Progenitor cell of endocrine pancreas (in vitro differentiated cells): ENCODE measurements at regions not wholly inside any gene's neighbourhood (a gene's known extent, or its start where the extent isn't known, plus 50 kb on each side); places are given as distances from the start of the nearest gene placed in this dataset.

Experiments used
- DNase-seq: peaks from one replicate; pipeline ENCODE4 v3.0.0; 2021; ENCODE audit warnings: low spot score; ENCODE audit not compliant: unreplicated experiment
- H3K27ac Mint-ChIP-seq: 2 replicates; pipeline ENCODE4 v1.8.0; 2021; ENCODE audit warnings: mild to moderate bottlenecking, moderate library complexity, mixed read lengths
- H3K27me3 Mint-ChIP-seq: 2 replicates; pipeline ENCODE4 v1.8.0; 2021; ENCODE audit warnings: mixed read lengths
- H3K36me3 Mint-ChIP-seq: 2 replicates; pipeline ENCODE4 v1.8.0; 2022; ENCODE audit warnings: mixed read lengths; ENCODE audit not compliant: insufficient read depth
- H3K4me1 Mint-ChIP-seq: 2 replicates; pipeline ENCODE4 v1.8.0; 2021; ENCODE audit warnings: low read depth, mixed read lengths
- H3K4me3 Mint-ChIP-seq: 2 replicates; pipeline ENCODE4 v1.8.0; 2021; ENCODE audit warnings: low read depth, mild to moderate bottlenecking, moderate library complexity, mixed read lengths
- H3K9me3 Mint-ChIP-seq: 2 replicates; pipeline ENCODE4 v1.8.0; 2021; ENCODE audit warnings: low read depth, mixed read lengths
- TF ChIP-seq, protein P1 (sequence below): fragments of 200-600 bp; sonication (generic); IDR thresholded peaks from one replicate; pipeline ENCODE4 v1.5.0; 2021; ENCODE audit warnings: antibody characterized with exemption, mild to moderate bottlenecking; ENCODE audit not compliant: unreplicated experiment

DNA sequence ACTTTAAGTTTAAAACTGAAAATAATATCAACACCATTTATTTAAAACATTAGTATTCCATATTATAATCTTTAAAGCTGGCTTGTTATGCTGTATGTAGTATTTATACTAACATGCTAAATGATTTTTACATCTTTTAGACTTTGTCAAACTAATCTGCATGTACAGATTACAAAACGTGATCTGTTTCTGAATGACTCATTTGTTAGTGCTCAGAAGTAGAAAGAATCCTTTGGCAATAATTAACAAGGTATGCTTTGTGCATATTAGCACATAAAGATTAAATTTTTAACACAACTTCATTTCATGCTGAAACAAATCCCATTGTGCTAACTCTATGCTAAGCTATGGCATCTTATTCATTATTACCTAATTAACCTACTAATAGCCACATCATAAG lies 242.4 kb downstream of the BARHL2 start:
- Mint-ChIP-seq H3K9me3 (no peaks in the 10 kb centered on the region), H3K27me3 (peaks cover 4% of the 10 kb centered on the region), H3K4me3 (no peak overlapping the region), H3K36me3 (no peaks in the 10 kb centered on the region), H3K4me1 (peaks cover 5% of the 10 kb centered on the region), H3K27ac (no peak overlapping the region)
- TF ChIP-seq, protein P1, sequence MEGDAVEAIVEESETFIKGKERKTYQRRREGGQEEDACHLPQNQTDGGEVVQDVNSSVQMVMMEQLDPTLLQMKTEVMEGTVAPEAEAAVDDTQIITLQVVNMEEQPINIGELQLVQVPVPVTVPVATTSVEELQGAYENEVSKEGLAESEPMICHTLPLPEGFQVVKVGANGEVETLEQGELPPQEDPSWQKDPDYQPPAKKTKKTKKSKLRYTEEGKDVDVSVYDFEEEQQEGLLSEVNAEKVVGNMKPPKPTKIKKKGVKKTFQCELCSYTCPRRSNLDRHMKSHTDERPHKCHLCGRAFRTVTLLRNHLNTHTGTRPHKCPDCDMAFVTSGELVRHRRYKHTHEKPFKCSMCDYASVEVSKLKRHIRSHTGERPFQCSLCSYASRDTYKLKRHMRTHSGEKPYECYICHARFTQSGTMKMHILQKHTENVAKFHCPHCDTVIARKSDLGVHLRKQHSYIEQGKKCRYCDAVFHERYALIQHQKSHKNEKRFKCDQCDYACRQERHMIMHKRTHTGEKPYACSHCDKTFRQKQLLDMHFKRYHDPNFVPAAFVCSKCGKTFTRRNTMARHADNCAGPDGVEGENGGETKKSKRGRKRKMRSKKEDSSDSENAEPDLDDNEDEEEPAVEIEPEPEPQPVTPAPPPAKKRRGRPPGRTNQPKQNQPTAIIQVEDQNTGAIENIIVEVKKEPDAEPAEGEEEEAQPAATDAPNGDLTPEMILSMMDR: no peak
- no peak for DNase-seq

DNA sequence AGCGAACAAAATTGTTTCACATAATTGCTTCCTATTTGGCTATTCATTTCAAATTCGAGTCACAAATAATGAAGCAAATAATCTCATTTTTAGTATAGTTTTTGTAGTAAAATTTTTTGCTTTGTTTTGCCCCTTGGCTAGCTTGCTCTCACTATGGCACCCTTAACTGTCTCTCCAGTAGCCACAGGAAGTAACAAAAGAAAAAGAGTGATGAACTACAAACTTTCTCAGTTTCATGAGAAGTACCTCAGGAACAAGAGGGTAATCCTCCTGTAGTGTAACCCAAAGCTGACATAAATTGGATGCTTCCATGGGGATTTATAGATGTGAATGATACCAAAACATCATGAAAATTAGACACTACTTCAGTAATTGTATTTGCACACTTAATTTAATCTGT lies 242.9 kb downstream of the BARHL2 start:
- no peaks in the 10 kb centered on the region for H3K36me3 Mint-ChIP-seq
- no peak for DNase-seq
- no peaks in the 10 kb centered on the region for H3K9me3 Mint-ChIP-seq
- peaks cover 5% of the 10 kb centered on the region for H3K4me1 Mint-ChIP-seq
- TF ChIP-seq, protein P1: no peak
- no peak overlapping the region for H3K4me3 Mint-ChIP-seq
- no peak overlapping the region for H3K27ac Mint-ChIP-seq
- peaks cover 4% of the 10 kb centered on the region for H3K27me3 Mint-ChIP-seq

GRCh38 chr1:90472775-90473174 lies 244.3 kb downstream of the BARHL2 start:
- Mint-ChIP-seq H3K36me3 (no peaks in the 10 kb centered on the region), H3K4me3 (no peak overlapping the region), H3K27me3 (peaks cover 4% of the 10 kb centered on the region), H3K9me3 (no peaks in the 10 kb centered on the region), H3K4me1 (peaks cover 5% of the 10 kb centered on the region), H3K27ac (no peak overlapping the region)
- DNase-seq: no peak
- TF ChIP-seq, protein P1: no peak

GRCh38 chr1:90459570-90459969 lies 257.5 kb downstream of the BARHL2 start:
- Mint-ChIP-seq H3K27ac (peak overlapping the region; percentile 48), H3K27me3 (peaks cover 8% of the 10 kb centered on the region), H3K4me1 (no peaks in the 10 kb centered on the region), H3K36me3 (no peaks in the 10 kb centered on the region), H3K4me3 (no peak overlapping the region), H3K9me3 (no peaks in the 10 kb centered on the region)
- no peak for DNase-seq
- TF ChIP-seq, protein P1: no peak

GRCh38 chr1:90457985-90458384 lies 259.1 kb downstream of the BARHL2 start:
- Mint-ChIP-seq H3K27ac (no peak overlapping the region), H3K4me3 (no peak overlapping the region), H3K27me3 (peaks cover 8% of the 10 kb centered on the region), H3K36me3 (no peaks in the 10 kb centered on the region), H3K9me3 (no peaks in the 10 kb centered on the region), H3K4me1 (no peaks in the 10 kb centered on the region)
- DNase-seq: no peak
- TF ChIP-seq, protein P1: no peak

- no peaks in the 10 kb centered on the region for H3K4me1 Mint-ChIP-seq
- H3K4me3 Mint-ChIP-seq: no peak overlapping the region
- no peak overlapping the region for H3K27ac Mint-ChIP-seq
- H3K27me3 Mint-ChIP-seq: no peaks in the 10 kb centered on the region
- H3K9me3 Mint-ChIP-seq: peaks cover 4% of the 10 kb centered on the region
- TF ChIP-seq, protein P1: no peak
- no peak for DNase-seq
- H3K36me3 Mint-ChIP-seq: no peaks in the 10 kb centered on the region
Measured at GRCh38 chr1:90452491-90452890, 264.6 kb downstream of the BARHL2 start.
